Activated CD4-positive, CD25-positive, alpha-beta regulatory T cell treated with anti-CD3 and anti-CD28 coated beads, Interleukin-2, amount 50 U/mL, for 24 hours (primary cell): ENCODE measurements at regions not wholly inside any gene's neighbourhood (a gene's known extent, or its start where the extent isn't known, plus 50 kb on each side); places are given as distances from the start of the nearest gene placed in this dataset.

Source experiments
- ATAC-seq, 2 donors: fragments of 150-1000 bp; cut with Tn5 transposase; one replicate each; pipeline ENCODE4 v1.10.0; 2021; ENCODE audit warnings: mild to moderate bottlenecking in 1 of 2, moderate library complexity in 1 of 2

GRCh38 chrX:4484266-4484665 lies 770.8 kb upstream of the PRKX start:
- no peak for ATAC-seq

DNA sequence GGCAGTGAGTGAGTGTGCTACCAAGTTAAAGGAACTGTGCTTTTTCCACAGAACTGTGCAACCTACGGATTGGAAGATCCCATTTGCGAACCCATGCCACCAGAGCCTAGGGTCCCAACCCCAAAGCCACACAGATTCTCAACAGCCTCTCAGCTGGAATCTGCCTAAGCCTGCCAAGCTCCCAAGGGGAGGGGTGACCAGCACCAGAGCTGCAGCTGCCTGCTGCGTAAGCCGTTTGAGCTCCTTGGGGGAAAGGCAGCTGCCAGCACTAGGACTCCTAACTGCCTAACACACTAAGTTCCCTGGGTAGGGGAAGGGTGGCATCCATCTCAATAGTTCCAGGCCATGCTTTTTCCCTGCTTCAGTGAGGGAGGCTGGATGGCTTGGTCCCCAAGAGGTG lies 738.1 kb upstream of the PRKX start:
- ATAC-seq: no peak

GRCh38 chrX:4450177-4450576 lies 736.7 kb upstream of the PRKX start:
- ATAC-seq: no peak

DNA sequence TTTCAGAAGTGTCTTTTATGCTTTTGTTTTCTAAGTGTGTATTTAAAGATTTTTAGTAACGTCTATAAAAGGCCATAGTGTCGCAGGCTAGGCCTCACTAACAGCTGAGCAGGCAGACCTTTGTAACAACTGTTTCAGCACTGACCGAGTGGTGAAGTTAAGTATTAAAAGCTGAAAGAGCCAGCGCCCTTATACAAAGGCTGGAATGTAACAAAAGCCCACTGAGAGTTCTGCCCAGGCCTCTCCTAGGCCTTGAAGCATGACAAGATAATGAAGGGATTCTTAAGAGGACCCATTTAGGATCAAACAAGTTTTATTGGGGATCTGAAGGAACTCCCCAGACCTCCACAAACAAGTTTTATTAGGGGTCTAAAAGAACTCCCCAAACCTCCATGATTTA lies 722.5 kb upstream of the PRKX start:
- ATAC-seq: no peak

- ATAC-seq: no peak
Measured at GRCh38 chrX:4397471-4397870, 684.0 kb upstream of the PRKX start.

DNA sequence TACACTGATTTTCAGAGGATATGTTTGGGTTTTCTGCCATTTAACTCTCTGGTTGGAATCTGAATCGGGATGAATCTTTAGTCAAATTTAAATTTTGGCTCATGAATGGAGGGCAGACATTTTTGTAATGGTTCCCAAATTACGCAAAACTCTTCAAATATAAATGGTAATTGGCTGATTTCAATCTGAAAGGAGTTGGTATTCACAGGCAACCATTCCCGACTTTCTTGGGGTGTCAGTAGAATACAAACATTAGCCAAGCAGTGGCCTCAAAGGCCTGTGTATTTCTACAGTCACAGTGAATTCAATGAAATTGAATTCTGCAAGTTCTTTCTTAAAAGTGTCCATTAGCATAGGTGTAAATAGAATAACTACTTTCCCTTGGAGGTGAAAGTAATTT lies 668.8 kb upstream of the PRKX start:
- no peak for ATAC-seq

GRCh38 chrX:4380710-4381109 lies 667.3 kb upstream of the PRKX start:
- ATAC-seq: no peak

GRCh38 chrX:4379071-4379470 lies 665.6 kb upstream of the PRKX start:
- ATAC-seq: no peak

DNA sequence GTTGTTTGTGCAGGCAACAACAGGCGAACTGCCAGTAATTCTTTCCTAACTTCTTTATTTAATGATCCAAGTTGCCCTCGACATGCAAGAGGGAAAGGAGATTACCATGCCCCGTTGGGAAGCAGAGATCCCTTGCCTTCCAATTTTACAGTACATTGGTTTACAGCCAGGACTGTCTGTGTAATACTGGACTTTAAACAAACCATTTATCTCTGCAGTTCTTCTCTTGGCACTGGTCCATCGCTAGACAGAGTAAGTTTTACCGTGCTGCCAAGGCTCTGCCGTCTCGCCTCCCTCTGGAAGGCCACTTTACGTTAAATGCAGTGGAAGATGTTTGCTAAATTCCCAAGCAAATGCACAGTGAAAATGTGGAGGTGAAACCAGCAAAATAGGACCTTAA lies 660.3 kb upstream of the PRKX start:
- no peak for ATAC-seq

DNA sequence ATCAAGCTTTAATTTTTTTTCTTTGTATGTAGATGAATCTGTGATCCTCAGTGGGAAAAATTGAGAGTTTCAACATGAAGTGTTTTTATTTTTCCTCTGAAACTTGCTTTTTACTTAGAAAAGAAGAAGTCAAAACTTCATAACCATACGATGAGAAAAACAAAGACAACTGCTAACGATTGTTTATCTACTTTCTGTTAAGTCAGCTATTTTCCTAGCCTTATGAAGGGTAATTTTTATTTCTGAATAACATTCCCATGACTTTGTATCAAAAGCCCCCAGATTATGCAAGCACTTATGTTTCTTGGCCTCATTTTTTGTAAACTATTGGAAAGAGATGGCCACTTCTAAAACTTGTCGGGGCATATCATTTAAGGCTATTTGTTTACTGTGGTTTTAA lies 645.1 kb upstream of the PRKX start:
- no peak for ATAC-seq

DNA sequence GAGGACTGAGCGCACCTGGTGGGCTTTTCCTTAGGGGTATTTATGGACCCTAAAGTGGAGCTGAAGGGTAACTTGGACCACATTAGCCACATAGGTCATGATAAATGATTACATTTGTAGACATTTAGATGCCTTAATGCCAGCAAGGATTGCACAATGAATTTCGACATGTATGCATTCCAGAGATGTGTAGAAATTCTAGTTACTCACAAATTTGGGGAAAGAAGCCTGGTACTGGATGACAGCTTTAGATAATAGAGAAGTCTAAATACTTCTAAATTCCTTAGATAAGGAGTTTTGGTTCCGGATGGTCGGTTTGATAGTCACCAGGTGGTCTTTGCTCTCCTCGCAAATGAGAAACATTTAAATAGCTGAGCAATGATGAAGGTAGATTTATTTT lies 609.5 kb upstream of the PRKX start:
- no peak for ATAC-seq

DNA sequence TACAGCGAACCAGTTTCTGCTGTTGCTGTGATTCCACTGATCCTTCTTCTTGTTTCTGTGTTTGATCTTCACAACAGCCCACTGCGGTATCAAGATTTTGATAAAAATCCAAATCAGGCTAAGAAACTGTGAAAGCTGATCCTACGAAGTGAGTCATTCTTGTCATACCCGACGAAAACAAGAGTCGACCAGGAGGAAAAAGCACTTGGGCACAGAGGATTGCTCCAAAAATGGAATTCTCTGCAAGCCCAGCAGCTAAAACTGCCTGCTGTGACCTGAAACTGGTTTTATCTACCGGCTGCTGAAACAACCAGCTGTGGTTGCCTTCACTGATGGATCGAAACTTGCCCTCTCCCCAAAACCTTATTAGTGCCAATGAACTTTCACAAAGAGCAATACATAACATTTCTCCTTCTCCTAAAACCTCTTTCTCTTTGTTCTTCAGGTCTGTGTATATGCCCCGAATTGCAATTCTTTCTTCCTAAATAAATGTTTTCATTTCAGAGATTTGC lies 607.0 kb upstream of the PRKX start:
- ATAC-seq: no peak

DNA sequence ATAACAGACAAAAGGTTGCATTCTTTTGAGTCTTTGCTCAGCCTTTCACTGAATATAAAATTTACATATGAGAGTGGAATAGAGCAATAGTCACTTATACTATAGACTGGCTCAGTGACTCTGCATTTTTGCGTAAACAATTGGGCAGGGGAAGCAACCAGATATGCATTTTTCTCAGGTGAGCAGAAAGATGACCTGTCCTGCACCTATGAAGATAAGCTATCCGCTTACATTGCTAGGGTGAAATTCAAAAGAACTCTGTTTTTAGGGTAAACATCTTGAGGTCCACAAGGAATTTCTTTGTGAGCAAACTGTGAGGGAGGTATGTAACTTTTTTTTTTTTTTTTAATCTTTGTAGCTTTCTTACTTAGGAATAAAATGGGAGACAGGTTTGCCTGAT lies 602.4 kb upstream of the PRKX start:
- no peak for ATAC-seq

GRCh38 chrX:4314586-4314985 lies 601.1 kb upstream of the PRKX start:
- no peak for ATAC-seq

DNA sequence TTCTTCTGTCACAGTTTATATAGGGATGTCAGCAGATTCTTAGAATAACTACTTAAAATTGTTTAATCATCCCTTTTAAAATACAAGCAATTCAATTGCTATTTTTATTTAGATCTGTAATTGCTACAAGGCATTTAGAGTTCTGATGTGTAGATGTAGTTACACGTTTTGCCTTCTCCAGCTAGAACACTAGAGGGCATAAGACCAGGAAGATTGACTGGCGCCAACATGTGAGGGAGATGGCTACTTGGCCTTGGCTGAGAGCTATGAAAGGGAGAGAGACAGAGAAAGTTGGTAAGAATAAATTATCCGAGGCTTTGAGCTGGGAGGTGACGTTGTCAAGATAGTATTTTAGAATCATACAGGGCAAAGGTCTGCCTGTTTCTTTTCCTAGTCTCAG lies 563.7 kb upstream of the PRKX start:
- no peak for ATAC-seq

DNA sequence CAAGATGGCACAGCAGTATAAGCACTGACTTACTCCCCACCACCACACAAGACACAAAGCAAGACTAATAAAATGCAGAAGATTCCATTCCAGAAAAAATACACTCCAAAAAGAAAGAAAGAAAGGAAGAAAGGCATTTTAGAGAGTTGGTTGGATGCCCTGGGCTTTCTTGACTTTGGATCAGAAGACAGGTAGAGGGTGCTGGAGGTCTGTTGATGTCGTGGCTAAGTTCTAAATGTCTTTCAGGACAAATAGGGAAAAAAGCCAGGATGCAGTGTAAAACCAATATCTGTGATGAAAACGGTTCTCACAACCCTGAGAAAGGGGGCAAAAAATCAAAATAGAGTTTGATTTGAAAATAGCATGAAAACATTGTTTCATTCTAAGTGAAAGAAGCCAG lies 555.2 kb upstream of the PRKX start:
- ATAC-seq: no peak

- ATAC-seq: no peak
Measured at GRCh38 chrX:4265036-4265435, 551.6 kb upstream of the PRKX start.

DNA sequence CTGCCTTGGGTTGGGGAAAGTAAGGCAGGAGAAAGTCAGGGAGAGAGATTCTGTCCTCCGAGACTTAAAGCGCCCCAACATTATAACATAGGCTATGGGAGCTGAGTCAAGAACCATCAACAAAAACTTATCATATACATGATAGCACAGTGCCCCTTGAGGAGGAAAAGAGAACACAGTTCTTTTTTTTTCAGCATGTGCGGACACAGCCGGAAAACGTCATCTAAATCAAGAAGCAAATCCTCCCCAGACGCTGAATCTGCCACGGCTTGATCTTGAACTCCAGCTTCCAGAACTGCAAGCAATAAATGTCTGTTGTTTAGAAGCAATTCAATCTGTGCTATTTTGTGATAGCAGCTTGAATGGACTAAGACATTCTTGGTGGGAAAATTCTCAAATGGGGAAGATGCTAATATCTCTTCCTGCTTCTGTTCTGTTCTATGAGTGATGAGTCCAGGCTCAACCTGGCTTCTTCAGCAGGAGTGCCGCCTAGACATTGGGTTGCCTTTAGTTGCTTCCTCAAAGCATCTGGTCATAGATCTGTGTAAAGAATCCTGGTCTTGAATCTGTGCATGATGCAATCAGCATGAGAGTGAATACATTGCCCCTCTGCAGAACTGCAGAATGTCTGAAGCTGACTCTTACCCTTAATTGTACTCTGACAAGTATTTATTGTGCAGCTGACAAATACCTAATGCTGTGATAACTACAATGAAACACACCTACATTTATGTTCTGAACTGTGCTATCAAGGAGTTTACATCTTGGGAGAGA lies 549.8 kb upstream of the PRKX start:
- no peak for ATAC-seq

GRCh38 chrX:4253092-4253491 lies 539.6 kb upstream of the PRKX start:
- ATAC-seq: no peak

GRCh38 chrX:4249401-4249800 lies 536.0 kb upstream of the PRKX start:
- no peak for ATAC-seq

DNA sequence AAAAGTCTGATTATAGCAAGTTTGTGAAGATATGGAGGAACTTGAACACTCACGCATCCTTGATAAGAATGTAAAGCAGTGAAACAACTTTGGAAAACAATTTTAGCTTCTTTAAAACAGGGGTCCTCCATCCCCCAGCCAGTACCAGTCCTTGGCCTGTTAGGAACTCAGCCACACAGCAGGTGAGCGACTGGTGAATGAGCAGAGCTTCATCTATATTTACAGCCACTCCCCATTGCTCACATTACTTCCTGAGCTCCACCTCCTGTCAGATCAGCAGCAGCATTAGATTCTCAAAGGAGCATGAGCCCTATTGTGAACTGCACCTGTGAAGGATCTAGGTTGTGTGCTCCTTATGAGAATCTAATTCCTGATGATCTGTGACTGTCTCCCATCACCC lies 530.3 kb upstream of the PRKX start:
- ATAC-seq: no peak

GRCh38 chrX:4240541-4241194 lies 527.2 kb upstream of the PRKX start:
- ATAC-seq: peak; percentile 48 to 62

- peak; percentile 24 to 35 for ATAC-seq
Measured at GRCh38 chrX:4239650-4240540, 526.4 kb upstream of the PRKX start.

DNA sequence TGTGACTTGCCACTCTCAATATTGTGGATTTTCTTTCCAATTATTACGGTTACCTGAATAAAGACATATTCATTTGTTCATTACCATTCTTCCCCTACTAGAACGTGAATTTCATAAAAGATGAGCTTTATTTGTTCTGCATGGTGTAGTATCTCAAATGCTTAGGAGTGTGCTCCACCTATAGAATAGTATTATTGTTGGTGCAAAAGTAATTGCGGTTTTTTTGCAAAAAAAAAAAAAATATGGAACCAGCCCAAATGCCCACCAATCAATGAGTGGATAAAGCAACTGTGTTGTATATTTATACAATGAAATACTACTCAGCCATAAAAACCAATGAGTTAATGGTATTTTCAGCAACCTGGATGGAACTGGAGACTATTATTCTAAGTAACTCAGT lies 525.5 kb upstream of the PRKX start:
- ATAC-seq: no peak
